GM10266 (cell line): ENCODE measurements at regions not wholly inside any gene's neighbourhood (a gene's known extent, or its start where the extent isn't known, plus 50 kb on each side); places are given as distances from the start of the nearest gene placed in this dataset.
A peak's percentile ranks its signal among the peaks of the same experiment; 100 is the strongest.

ENCODE experiments used
- DNase-seq: peaks from one replicate; pipeline ENCODE4 v3.0.0; 2012; ENCODE audit errors: extremely low spot score
- CTCF ChIP-seq: IDR thresholded peaks from 2 replicates; pipeline ENCODE4 v1.5.1; 2012; ENCODE audit warnings: mild to moderate bottlenecking, low read depth; ENCODE audit not compliant: control insufficient read depth, insufficient read depth; ENCODE audit errors: missing control alignments

GRCh38 chr21:29242201-29242600 lies 56.5 kb upstream of the BACH1 start:
- TF ChIP-seq CTCF = no peak

DNA sequence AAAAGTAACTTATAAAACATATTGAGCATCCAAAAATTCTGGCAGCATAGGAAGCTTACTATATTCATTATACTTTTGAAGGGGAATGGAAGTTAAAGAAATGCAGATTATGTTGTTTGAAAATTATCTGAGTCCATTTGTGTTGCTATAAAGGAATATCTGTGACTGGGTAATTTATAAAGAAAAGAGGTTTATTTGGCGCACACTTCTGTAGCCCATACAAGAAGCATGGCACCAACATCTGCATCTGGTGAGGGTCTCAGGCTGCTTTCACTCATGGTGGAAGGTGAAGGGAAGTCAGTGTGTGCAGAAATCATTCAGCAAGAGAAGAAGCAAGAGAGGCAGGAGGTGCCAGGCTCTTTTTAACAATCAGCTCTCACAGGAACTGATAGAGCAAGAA lies 55.5 kb upstream of the BACH1 start:
- DNase-seq = no peak
- TF ChIP-seq CTCF = no peak

More at GRCh38 chr21:29242201-29242600, 56.5 kb upstream of the BACH1 start:
- DNase-seq = no peak

DNA sequence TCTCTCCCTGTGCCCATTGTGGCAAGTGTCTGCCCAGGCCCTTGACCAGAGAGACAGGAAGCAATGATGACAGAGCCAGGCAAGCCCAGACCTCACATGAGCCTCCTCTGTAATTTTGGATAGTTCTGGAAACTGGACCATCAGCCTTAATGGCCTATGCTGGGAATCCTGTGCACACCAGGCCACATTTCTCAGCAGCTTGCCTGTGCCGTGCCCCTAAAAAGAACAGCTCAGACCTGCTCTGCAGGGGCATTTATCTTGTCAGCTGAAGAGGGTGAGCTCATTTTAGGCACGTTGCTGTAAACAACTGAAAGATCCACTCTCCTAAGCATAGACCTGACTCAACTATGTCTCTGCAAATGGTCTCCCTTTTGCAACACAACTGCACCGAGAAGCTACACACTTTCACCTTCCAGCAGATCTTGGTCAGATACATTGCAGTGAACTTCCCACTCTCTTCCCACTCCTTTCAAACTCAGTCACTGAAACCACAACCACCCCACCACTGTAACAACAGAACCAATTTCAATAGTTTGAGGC lies 53.5 kb upstream of the BACH1 start:
- peak; percentile 35 for DNase-seq
- TF ChIP-seq CTCF = no peak

DNA sequence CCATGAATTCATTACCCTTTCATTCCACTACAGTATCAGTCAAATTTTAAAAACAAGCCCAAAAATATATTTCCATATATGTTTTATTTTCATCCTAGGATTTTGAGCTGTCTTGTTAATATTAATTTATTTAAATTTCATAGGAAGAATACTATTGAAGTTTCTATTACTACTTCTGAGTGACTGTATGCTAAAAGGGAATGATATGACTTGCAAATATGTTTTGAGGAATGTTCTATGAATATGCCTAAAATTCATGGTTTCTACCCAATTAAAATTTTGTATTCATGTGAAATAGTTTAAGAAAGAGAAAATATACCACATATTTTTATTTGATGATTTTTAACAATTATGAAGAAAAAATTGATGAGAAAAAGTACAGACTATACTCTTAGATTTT lies 52.9 kb upstream of the BACH1 start:
- TF ChIP-seq CTCF = no peak
- no peak for DNase-seq

GRCh38 chr21:29246614-29247013 lies 52.1 kb upstream of the BACH1 start:
- DNase-seq = no peak
- no peak for TF ChIP-seq CTCF

GRCh38 chr21:29248124-29248523 lies 50.6 kb upstream of the BACH1 start:
- TF ChIP-seq CTCF = no peak

More at GRCh38 chr21:29248124-29248523, 50.6 kb upstream of the BACH1 start:
- DNase-seq = no peak
